T-helper 22 cell (primary cell): ENCODE measurements at regions not wholly inside any gene's neighbourhood (a gene's known extent, or its start where the extent isn't known, plus 50 kb on each side); places are given as distances from the start of the nearest gene placed in this dataset.
A peak's percentile ranks its signal among the peaks of the same experiment; 100 is the strongest.

ENCODE experiments used
- DNase-seq: peaks from one replicate; pipeline ENCODE4 v3.0.0-alpha.2; 2020; ENCODE audit warnings: low read depth

DNA sequence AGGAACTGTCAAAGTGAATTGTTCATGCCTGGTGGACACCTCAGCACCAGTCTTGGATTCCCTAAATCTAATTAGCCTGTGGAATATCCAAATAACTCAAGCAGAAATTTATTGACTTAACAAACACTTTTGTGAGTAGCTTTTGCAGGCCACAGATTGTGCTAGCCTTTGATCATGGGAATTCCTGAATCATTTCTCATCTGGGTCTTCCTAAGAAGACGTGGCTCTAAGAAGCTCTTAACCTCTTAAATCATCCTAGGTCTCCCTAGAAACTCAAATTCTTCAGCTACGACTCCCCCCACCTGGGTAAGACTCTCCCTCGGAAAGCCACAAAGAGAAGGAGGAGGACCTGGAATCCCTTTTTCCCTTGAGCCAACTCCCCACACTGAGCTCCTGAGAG is 53.8 kb upstream of the PSEN2 start:
- no peak for DNase-seq

- DNase-seq = no peak
Observed at GRCh38 chr1:226814751-226815537, 55.5 kb upstream of the PSEN2 start.

GRCh38 chr1:226813671-226814591 is 56.5 kb upstream of the PSEN2 start:
- no peak for DNase-seq

- no peak for DNase-seq
Observed at GRCh38 chr1:226810681-226811080, 59.7 kb upstream of the PSEN2 start.

- DNase-seq = no peak
Observed at GRCh38 chr1:226809785-226810571, 60.4 kb upstream of the PSEN2 start.

DNA sequence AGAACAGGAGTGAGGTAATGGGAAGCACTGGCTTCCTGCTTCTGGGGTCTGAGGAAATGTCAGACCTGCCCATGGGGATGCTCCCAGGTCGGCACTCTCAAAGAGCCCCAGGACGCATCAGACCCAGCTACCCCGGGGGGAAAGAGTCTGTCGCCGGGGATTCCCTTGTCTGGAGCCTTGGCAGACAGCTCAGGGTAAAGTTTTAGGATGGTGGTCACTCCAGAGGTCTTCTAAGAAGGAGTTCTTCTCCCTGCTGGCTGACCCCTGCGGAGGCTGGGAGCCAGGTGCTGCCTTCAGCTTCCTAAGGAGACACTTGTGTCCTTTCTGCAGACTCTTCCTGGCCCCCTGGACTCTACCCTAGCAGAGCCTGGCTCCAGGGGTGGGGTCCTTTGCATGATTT is 61.9 kb upstream of the PSEN2 start:
- DNase-seq = no peak

DNA sequence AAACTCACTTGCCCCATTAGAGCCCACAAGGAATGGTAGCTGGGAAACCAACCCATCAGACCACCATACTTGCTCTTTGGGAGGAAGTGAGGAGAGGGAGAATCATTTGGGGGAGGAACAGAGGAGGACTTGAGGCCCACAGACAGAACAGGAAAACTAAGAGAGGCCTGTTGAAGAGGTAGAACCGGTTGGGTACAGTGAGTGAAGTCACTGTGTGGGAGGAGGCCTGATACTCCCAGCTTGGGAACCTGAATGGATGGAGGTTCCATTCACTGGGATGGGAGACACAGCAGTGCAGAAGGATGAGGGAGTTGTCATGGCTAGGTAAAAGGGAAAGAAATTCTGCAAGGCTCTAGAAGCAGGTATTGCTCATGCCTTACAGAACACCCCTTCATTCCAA is 63.4 kb upstream of the PSEN2 start:
- DNase-seq = no peak

- no peak for DNase-seq
Observed at GRCh38 chr1:226804907-226805759, 65.3 kb upstream of the PSEN2 start.

DNA sequence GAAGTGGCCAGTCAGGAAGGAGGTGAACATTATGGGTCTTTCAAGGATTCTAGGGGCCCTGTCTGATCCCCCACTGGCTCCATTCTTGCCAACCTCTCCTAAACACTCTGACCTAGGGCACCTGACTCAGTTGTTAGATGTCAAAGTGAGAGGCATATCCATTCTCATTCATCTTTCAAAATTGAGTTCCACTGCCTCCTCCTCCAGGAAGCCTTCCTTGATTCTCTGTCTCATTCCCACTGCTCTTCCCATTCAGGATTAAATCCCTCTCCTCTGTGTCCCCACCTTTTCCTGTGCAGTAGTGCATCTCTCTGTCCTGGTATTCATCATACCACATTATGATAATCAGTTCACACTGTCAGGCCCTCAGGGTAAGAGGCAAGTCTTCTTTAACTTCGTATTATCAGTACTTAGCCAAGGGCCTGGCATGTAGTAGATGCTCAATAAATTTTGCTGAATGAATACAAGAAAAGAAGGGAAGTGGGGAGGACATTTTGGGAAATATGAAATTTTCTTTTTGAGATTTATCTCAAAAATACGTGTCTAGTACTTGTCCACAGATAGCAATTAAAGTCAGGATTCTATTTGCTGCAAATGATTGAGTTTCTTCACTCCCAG is 61.8 kb upstream of the ITPKB start:
- no peak for DNase-seq

GRCh38 chr1:226799634-226800281 is 60.7 kb upstream of the ITPKB start:
- no peak for DNase-seq

DNA sequence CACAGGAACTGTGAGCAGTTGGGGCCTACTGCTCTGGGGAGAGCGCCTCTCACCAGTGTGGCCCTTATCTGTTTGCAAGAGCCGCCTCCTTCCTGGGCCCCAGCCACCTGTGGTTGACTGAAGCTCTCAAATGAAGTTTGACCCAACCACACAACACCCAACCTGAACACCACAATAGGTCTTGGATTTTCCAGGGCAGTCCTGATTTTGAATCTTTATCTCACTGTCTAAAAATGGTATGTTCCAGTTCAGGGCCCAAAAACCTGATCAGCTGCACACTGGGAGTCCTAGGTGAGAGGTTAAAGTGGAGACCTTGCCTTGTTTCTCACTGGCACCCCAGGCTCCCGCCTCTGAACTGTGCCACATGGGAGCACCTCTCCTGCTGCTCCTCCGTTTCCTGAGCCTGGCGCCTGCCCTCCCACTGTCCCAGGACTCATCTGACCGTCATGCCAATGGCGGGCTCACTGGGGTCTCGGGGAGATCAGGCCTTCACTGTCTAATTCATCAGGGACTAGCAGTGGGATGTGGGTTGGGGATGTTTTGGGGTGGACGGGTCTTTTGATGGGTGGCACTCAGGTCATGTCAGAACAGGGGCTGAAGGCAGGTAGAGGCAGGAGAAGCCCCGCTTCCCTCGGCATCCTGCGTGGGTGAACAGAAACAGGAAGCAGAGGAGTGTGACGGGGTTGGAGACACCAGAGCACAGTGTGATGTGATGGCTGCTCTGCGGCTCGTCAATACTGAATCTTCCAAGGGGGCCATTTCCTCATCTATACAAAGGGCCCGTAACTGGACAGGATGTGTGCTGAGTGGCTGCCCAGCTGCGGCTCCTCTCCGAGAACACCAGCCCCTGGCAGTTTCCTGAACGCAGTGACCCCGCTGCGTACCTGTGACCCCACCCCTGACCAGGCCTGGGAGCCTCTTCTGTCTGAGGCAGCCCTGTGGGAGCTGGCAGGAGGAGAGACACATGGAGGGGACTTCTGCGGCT is 59.6 kb upstream of the ITPKB start:
- peak; percentile 48 for DNase-seq

DNA sequence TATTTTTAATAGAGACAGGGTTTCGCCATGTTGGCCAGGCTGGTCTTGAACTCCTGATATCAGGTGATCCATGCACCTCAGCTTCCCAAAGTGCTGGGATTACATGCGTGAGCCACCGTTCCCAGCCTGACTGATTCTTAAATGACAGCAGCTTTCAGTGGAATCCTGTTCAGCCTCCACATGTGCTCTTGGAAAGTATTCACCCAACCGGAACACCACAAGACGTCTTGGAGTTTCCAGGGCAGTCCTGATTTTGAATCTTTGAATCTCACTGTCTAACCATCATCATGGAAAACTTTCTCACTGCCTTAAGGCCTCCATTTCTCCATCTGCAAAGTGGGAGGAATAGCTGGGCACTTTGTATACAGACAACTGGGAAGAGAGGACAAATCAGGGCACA is 58.1 kb upstream of the ITPKB start:
- no peak for DNase-seq

GRCh38 chr1:226793620-226794276 is 54.7 kb upstream of the ITPKB start:
- DNase-seq = no peak

GRCh38 chr1:226792368-226792767 is 53.3 kb upstream of the ITPKB start:
- no peak for DNase-seq

GRCh38 chr1:226790545-226791181 is 51.6 kb upstream of the ITPKB start:
- DNase-seq = no peak

DNA sequence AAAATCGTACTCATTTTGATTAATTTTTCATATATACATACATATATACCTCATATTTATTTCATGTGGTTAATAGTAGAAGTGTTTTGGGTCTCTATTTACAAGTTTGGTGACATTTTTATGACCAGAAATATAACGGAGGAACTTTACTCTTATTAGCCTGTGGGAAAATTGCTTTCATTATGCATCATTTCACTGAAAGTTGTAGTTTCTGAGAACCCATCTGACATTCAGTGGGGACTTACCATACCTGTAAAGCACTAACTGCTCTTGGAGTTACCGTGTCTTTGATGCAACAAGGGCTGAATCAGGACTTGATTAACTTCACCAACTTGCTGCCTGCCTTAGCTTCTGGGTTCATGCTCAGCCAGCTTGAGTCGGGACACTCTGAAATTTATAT is 49.9 kb upstream of the ITPKB start:
- DNase-seq = no peak
